Immature natural killer cell (primary cell): ENCODE measurements at regions not wholly inside any gene's neighbourhood (a gene's known extent, or its start where the extent isn't known, plus 50 kb on each side); places are given as distances from the start of the nearest gene placed in this dataset.
"Not testable (repeated sequence)": the region's sequence is repeated elsewhere in the genome, so short reads cannot be mapped to it uniquely, and the experiment has no call there.

Source experiments
- DNase-seq, 3 donors: peaks; one replicate each; pipeline ENCODE4 v3.0.0; 2022; ENCODE audit warnings: mixed read lengths in 1 of 3
- H3K27ac Mint-ChIP-seq, 6 donors: one replicate each; pipeline ENCODE4 v1.8.0; 2020; ENCODE audit warnings: mixed read lengths in 6 of 6, mild to moderate bottlenecking in 5 of 6, inconsistent platforms in 4 of 6, moderate library complexity in 3 of 6
- H3K27me3 Mint-ChIP-seq, 3 donors: one replicate each; pipeline ENCODE4 v1.8.0; 2020 to 2021; ENCODE audit warnings: low read depth in 3 of 3, mild to moderate bottlenecking in 3 of 3, mixed read lengths in 3 of 3, moderate library complexity in 3 of 3, inconsistent platforms in 1 of 3
- H3K36me3 Mint-ChIP-seq, 3 donors: one replicate each; pipeline ENCODE4 v1.8.0; 2020; ENCODE audit warnings: mixed read lengths in 3 of 3, inconsistent platforms in 2 of 3, mild to moderate bottlenecking in 2 of 3
- H3K4me1 Mint-ChIP-seq, 2 donors: one replicate each; pipeline ENCODE4 v1.8.0; 2020; ENCODE audit warnings: inconsistent platforms in 2 of 2, mild to moderate bottlenecking in 2 of 2, mixed read lengths in 2 of 2, moderate library complexity in 1 of 2
- H3K4me3 Mint-ChIP-seq, 5 donors: one replicate each; pipeline ENCODE4 v1.8.0; 2020; ENCODE audit warnings: mild to moderate bottlenecking in 5 of 5, mixed read lengths in 5 of 5, inconsistent platforms in 3 of 5, moderate library complexity in 3 of 5
- H3K9me3 Mint-ChIP-seq, 6 donors: one replicate each; pipeline ENCODE4 v1.8.0; 2020; ENCODE audit warnings: mild to moderate bottlenecking in 6 of 6, mixed read lengths in 6 of 6, inconsistent platforms in 4 of 6, moderate library complexity in 3 of 6

DNA sequence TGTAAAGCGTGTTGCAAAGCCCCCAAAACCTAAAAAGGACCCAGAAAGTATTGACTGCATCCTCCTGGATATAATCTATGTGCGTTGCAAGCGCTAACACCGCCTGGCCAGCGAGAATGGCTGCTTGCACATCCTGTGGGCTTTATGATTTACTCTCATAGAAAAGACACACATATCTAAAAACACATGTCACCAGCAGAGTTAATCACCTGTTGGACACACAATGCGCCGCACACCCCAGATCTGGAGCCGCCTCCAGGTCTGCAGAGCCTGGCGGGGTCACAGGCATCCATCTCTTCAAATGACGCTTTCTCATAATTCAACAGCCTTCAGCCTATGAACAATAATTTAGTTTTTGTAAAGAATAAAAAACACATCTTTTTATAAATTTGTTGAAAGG lies 186.5 kb downstream of the RTP5 start:
- peaks cover 0 to 3% (median 0%) of the 10 kb centered on the region in 6 donors for H3K9me3 Mint-ChIP-seq
- no peak overlapping the region for H3K27ac Mint-ChIP-seq
- H3K4me1 Mint-ChIP-seq: no peaks in the 10 kb centered on the region
- DNase-seq: no peak
- peaks cover 13 to 22% (median 15%) of the 10 kb centered on the region in 3 donors for H3K27me3 Mint-ChIP-seq
- H3K36me3 Mint-ChIP-seq: peaks cover 0 to 4% (median 0%) of the 10 kb centered on the region in 3 donors
- H3K4me3 Mint-ChIP-seq: no peak overlapping the region

DNA sequence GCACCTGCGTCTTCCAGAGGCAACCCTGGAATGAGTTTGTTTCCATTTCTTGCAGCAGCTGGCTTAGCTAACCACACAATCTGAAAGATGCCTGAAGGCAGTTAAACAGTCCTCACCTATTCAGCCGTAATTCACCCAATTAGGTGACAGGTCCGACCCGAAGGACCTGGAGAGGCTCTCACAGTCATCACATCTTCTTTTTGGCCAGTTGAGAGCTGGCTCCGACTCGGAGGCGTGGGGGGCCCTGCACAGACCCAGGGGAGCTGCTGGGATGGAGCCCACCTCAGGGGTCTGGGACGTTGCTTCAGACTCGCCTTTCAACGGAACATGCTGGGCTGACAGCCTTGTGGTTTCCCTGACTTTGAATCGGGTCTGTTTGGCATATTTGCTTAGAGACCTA lies 187.3 kb downstream of the RTP5 start:
- peaks cover 0 to 3% (median 0%) of the 10 kb centered on the region in 6 donors for H3K9me3 Mint-ChIP-seq
- H3K4me3 Mint-ChIP-seq: no peak overlapping the region
- H3K4me1 Mint-ChIP-seq: no peaks in the 10 kb centered on the region
- no peak overlapping the region for H3K27ac Mint-ChIP-seq
- no peak for DNase-seq
- peaks cover 13 to 22% (median 16%) of the 10 kb centered on the region in 3 donors for H3K27me3 Mint-ChIP-seq
- peaks cover 0 to 4% (median 0%) of the 10 kb centered on the region in 3 donors for H3K36me3 Mint-ChIP-seq

DNA sequence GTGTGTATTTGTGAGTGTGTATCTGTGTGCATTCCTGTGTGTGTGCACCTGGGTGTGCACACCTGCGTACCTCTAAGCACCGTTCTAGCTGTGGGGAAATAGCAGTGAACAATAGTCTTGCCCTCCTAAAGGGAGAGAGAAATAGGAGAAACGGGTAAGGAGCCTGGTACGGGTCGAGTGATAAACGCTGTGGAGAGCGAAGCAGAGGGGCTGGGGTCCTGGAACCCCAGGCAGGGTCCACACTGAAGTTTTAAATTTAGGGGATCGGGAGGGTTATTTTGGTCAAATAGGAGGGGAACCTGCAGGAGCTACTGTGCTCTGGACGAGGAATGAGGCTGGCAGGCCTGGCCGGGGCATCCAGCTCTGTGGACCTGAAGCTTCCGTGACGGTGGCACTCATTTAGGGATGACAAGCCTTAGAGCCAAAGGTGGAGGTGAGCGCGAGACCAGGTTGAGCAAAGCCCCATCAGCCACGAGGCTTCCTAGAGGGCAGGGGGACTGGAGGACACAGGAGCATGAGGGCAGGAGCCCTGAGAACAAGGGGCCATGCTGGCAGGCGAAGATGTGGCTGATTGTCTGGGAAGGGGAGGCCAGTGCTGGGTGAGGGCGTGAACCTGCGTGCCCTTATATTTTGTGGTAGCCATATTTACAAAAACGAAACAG lies 188.0 kb downstream of the RTP5 start:
- H3K9me3 Mint-ChIP-seq: peaks cover 0 to 3% (median 0%) of the 10 kb centered on the region in 6 donors
- peaks cover 0 to 4% (median 0%) of the 10 kb centered on the region in 3 donors for H3K36me3 Mint-ChIP-seq
- no peak overlapping the region for H3K4me3 Mint-ChIP-seq
- DNase-seq: no peak
- peaks cover 13 to 19% (median 16%) of the 10 kb centered on the region in 3 donors for H3K27me3 Mint-ChIP-seq
- no peaks in the 10 kb centered on the region for H3K4me1 Mint-ChIP-seq
- no peak overlapping the region for H3K27ac Mint-ChIP-seq

DNA sequence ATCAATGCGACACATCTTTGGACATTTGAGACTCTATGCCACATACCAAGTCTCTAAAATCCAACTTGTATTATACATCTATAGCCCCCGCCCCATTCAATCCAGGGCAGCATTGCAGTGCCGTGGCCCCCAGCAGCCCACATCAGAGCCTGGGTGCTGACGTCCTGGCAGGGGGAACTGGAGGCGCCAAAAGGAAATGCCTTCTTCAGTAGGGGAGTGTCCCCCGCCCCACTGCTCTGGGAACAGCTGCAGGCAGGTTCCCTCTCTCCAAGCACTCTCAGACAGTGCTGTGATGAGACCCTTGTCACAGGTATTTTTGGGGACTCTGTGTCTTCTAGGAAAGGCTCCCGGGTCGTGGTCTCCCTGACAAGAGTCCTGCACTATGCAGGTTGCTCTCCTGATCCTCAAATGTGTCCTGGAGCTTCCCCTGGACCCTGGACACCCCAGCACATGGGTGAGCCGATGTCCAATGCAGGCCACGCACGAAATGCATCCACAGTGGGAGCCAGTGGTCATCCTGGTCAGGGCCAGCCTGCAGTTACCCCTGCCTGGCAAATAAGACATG lies 188.7 kb downstream of the RTP5 start:
- Mint-ChIP-seq H3K27me3 (peaks cover 13 to 19% (median 15%) of the 10 kb centered on the region in 3 donors), H3K9me3 (peaks cover 0 to 3% (median 0%) of the 10 kb centered on the region in 6 donors), H3K4me3 (no peak overlapping the region), H3K4me1 (no peaks in the 10 kb centered on the region), H3K36me3 (peaks cover 0 to 4% (median 0%) of the 10 kb centered on the region in 3 donors), H3K27ac (no peak overlapping the region)
- DNase-seq: no peak

DNA sequence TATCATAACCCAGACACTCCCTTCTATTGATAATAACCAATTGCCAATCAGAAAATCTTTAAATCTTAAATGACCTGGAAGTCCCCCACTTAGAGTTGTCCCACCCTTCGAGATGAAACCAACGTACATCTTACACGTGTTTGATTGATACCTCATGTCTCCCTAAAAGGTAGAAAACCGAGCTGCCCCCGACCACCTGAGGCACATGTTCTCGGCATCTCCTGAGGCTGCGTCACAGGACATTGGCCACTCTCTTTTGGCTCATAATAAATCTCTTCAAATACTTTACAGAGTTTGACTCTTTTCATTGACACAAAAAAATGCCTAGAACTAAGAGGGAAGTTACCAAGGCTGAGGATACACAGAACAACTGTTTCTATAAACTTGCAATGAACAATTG lies 190.0 kb downstream of the RTP5 start:
- peaks cover 12 to 23% (median 13%) of the 10 kb centered on the region in 3 donors for H3K27me3 Mint-ChIP-seq
- no peaks in the 10 kb centered on the region for H3K4me1 Mint-ChIP-seq
- peaks cover 0 to 3% (median 0%) of the 10 kb centered on the region in 6 donors for H3K9me3 Mint-ChIP-seq
- peaks cover 0 to 4% (median 0%) of the 10 kb centered on the region in 3 donors for H3K36me3 Mint-ChIP-seq
- no peak overlapping the region for H3K4me3 Mint-ChIP-seq
- no peak overlapping the region for H3K27ac Mint-ChIP-seq
- no peak for DNase-seq

DNA sequence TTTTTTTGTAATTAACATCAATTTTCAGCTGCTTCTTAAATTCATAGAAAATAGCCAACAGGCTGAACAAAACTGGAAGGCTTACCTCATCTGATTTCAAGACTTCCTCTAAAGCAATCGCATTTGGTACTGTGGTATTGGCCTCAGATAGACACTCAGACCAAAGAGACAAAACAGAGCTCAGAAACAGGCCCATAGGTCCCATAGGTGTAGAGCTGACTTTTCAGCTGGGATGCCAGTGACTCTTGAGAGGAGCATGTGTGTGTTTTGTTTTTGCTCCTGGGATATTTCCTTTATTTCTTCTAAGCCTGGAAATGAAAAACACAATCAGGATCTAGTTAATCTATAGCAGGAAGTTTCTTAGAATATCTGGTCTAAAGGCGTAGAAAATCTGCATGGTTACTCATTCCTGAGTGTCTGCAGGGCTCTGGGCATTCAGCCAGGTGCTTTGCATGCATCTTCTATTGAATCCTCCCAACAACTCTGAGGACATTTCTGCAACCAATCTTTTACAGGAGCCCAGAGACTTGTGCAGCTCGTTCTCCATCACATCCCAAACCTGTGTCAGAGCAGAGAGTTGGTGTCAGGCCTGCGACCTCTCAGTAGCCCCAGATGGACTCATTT lies 190.8 kb downstream of the RTP5 start:
- no peak for DNase-seq
- H3K4me1 Mint-ChIP-seq: no peaks in the 10 kb centered on the region
- H3K27ac Mint-ChIP-seq: no peak overlapping the region
- H3K36me3 Mint-ChIP-seq: peaks cover 0 to 4% (median 0%) of the 10 kb centered on the region in 3 donors
- peaks cover 0 to 3% (median 0%) of the 10 kb centered on the region in 6 donors for H3K9me3 Mint-ChIP-seq
- peaks cover 10 to 24% (median 13%) of the 10 kb centered on the region in 3 donors for H3K27me3 Mint-ChIP-seq
- no peak overlapping the region for H3K4me3 Mint-ChIP-seq

DNA sequence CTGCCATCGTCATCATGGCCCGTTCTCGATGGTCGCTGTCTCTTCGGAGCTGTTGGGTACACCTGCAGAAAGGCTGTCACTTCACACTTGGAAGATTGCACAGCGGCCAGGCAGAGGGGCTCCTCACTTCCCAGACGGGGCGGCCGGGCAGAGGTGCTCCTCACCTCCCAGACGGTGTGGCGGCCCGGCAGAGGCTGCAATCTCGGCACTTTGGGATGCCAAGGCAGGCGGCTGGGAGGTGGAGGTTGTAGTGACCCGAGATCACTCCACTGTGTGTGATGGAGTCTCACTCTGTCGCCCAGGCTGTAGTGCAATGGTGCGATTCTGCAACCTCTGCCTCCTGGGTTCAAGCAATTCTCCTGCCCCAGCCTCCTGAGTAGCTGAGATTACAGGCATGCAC lies 192.4 kb downstream of the RTP5 start:
- H3K27ac Mint-ChIP-seq, H3K36me3 Mint-ChIP-seq, H3K4me1 Mint-ChIP-seq, H3K4me3 Mint-ChIP-seq, H3K9me3 Mint-ChIP-seq, DNase-seq: not testable (repeated sequence)
- H3K27me3 Mint-ChIP-seq: peaks cover 9 to 22% (median 17%) of the 10 kb centered on the region in 3 donors

DNA sequence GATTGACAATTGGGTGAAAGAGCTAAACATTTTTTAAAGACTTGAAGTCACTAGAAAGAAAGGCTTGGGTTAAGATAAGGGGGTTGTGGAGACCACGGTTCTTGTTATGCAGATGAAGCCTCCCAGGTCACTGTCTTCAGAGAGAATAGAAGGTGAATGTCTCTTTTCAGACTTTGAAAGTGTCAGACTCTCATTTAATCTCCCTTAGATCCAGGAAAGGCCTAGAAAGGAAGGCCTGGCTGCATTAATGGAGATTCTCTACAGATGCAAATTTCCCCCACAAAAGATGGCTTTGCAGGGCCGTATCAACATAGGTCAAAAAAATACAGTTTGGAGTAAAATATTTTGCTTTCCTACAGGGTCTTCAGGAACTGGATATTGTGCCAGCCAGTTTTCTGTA lies 193.9 kb downstream of the RTP5 start:
- Mint-ChIP-seq H3K36me3 (peaks cover 0 to 4% (median 0%) of the 10 kb centered on the region in 3 donors), H3K27me3 (peaks cover 8 to 20% (median 14%) of the 10 kb centered on the region in 3 donors), H3K4me3 (no peak overlapping the region), H3K4me1 (no peaks in the 10 kb centered on the region), H3K27ac (no peak overlapping the region), H3K9me3 (peaks cover 0 to 3% (median 0%) of the 10 kb centered on the region in 6 donors)
- no peak for DNase-seq

DNA sequence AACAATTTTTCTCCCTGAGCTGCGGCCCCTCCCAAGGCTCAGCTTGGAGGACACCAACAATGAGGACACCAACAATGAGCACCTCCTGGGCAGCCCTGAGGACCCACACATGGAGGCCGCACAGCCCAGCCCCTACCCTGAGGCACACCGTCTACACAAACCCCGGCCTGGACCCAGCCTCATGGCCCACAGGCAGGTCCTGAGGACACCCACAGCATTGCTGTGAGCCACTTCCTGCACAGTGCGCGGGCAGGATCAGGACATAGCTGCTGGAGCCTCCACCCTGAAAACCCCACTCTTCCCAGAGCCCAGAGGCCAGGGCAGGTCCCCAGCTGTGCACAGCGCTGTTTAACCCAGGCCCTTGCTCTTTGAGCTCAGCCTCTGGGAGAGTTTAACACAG lies 194.3 kb downstream of the RTP5 start:
- peaks cover 0 to 3% (median 0%) of the 10 kb centered on the region in 6 donors for H3K9me3 Mint-ChIP-seq
- peaks cover 0 to 4% (median 0%) of the 10 kb centered on the region in 3 donors for H3K36me3 Mint-ChIP-seq
- no peak overlapping the region for H3K27ac Mint-ChIP-seq
- no peaks in the 10 kb centered on the region for H3K4me1 Mint-ChIP-seq
- DNase-seq: no peak
- peaks cover 8 to 20% (median 14%) of the 10 kb centered on the region in 3 donors for H3K27me3 Mint-ChIP-seq
- H3K4me3 Mint-ChIP-seq: no peak overlapping the region

DNA sequence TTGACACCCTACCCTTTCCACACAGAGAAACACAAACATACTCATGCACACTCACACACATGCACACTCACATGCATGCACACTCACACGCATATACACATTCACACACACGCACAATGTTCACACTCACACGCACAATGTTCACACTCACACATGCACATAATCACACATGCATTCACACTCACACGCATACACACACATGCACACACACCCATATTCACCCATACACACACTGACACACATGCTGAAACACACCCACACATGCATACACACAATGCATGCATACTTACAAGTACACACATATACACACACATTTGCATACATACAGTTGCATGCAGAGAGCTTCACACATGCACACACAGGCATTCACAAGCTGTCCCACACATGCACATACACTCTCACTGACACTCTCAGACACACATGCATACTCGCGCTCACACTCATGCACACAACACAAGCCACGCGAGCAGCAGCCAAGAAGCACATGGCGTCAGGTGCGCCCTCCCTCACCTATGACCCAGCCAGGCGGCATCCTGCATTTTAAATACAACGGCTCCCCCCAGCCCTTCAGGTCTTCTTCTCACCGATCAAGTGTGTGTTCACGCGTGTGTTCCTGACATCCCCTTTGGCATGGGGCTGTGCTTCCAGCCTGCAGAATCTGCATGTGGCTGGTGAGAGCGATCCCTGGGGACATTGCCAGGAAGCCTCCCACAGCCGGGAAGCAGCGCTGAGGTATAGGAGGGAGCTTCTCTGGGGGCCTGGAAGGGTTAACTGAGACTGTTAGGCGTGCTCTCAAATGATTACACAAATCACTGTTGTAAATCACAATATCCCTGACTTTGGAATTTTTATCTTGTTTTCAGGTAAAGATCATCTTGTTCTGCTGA lies 195.1 kb downstream of the RTP5 start:
- Mint-ChIP-seq H3K4me3 (no peak overlapping the region), H3K27ac (peak overlapping the region in 1 of 6 donors; percentile 9), H3K36me3 (peaks cover 0 to 4% (median 0%) of the 10 kb centered on the region in 3 donors), H3K4me1 (no peaks in the 10 kb centered on the region), H3K27me3 (peaks cover 6 to 18% (median 14%) of the 10 kb centered on the region in 3 donors), H3K9me3 (peaks cover 0 to 3% (median 0%) of the 10 kb centered on the region in 6 donors)
- DNase-seq: no peak

DNA sequence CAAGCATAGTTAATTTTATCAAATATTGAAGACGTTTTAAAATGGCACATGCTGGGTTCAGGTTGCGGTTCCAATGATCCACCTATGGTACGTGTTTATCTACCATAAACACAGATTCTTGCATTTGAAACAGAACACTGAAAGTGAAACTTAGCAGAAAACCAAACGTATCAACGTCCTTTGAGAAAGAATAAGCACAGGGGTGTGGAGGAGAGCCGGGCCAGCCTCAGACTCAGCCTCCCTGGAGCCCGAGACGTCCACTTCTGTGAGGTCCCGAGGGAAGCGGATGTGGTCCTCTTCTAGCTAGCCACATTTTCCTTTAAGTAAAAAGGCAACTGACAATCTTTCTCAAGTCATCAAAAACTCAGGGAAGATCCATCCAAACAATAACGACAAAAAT lies 195.9 kb downstream of the RTP5 start:
- Mint-ChIP-seq H3K27me3 (peaks cover 6 to 13% (median 9%) of the 10 kb centered on the region in 3 donors), H3K4me3 (no peak overlapping the region), H3K36me3 (peaks cover 0 to 2% (median 0%) of the 10 kb centered on the region in 3 donors), H3K9me3 (peaks cover 0 to 3% (median 0%) of the 10 kb centered on the region in 6 donors), H3K4me1 (no peaks in the 10 kb centered on the region), H3K27ac (no peak overlapping the region)
- no peak for DNase-seq

DNA sequence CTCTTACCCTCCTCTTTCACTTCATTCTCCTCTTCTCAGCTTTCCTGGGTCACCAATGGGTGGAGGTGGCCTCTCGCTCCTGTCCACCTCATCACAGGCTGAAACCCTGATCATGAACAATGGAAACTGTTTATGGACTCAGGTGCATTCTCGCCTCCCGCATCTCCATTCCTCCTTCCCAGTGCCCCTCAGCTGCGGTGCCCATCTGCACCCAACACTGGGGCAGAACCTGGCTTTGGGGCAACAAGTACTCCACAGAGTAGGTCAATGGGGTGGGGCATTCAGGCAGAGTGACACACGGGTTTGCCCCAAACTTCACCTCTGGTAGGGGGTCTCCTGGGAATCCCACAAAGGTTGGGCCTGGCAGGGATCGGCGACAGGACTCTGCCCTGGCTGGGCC lies 199.5 kb downstream of the RTP5 start:
- Mint-ChIP-seq H3K27me3 (peaks cover 4 to 18% (median 5%) of the 10 kb centered on the region in 3 donors), H3K4me3 (no peak overlapping the region), H3K4me1 (no peaks in the 10 kb centered on the region), H3K36me3 (no peaks in the 10 kb centered on the region), H3K27ac (no peak overlapping the region), H3K9me3 (no peaks in the 10 kb centered on the region)
- DNase-seq: no peak

DNA sequence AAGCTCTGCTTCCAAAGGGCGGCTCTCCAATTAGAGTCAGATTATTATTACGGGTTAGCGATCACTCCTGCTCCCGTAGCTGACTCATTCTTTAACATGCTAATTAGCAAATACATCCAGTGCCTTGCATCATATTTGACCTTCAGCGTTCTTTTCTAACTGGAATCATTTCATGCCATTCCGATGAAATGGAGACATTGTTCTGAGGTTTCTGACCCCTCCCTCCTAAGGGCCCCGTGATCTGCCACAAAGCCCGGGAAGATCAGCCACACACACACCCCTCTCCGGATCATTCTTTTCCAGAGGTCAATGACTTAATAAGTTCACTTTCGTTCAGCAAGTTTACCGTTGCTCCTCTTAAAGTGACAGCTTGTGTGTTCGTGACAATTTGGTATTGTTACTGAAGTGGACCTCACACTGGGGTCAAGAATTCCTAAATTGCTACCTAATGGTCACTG lies 200.4 kb downstream of the RTP5 start:
- H3K4me1 Mint-ChIP-seq, H3K4me3 Mint-ChIP-seq, H3K9me3 Mint-ChIP-seq, H3K27ac Mint-ChIP-seq, H3K36me3 Mint-ChIP-seq, DNase-seq: not testable (repeated sequence)
- peaks cover 4 to 12% (median 5%) of the 10 kb centered on the region in 3 donors for H3K27me3 Mint-ChIP-seq
